ENCODE measurements at regions not wholly inside any gene's neighbourhood (a gene's known extent, or its start where the extent isn't known, plus 50 kb on each side); places are given as distances from the start of the nearest gene placed in this dataset.

DNA sequence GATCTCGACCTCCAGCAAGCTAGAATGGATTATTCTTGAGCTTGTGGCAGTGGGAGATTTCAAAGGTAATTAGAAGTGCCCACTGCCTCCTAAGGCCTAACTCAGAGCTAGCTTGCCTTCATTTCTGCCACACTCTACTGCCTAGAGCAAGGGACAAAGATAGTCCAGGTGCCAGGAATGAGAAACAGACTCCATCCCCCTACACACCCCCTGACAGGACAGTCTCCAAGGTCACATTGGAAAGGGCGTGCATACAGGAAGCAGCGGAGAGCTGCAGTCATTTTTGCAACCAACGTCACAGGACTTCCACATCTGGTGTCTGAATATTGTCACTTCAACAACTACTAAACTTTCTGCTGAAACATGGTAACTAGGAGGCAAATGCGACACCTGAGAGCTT, 101.0 kb upstream of the SH3BP4 start:
- H4K5ac ChIP-seq (ENCODE audit: low read length) = no peak overlapping the region
- no peaks in the 10 kb centered on the region for H3K79me1 ChIP-seq (ENCODE audit: low read length)
- WGBS (ENCODE audit: extremely low coverage, insufficient coverage, low lambda C conversion rate) = no CpG with 5 or more reads among the region's 5 CpGs
- H3K4ac ChIP-seq (ENCODE audit: low read depth, low read length) = no peak overlapping the region
- H2BK120ac ChIP-seq (ENCODE audit: low read depth, low read length) = no peak overlapping the region
- H2AK5ac ChIP-seq (ENCODE audit: low read length) = no peak overlapping the region
- DNase-seq = no peak
- no peaks in the 10 kb centered on the region for H3K27me3 ChIP-seq (ENCODE audit: insufficient read depth, low read length, poor library complexity)
- H3K56ac ChIP-seq (ENCODE audit: low read length) = no peak overlapping the region
- H2BK5ac ChIP-seq (ENCODE audit: low read length) = no peak overlapping the region
- no peak overlapping the region for H4K8ac ChIP-seq (ENCODE audit: low read depth, low read length)
- H2BK15ac ChIP-seq (replicated peaks; ENCODE audit: low read depth) = no peak overlapping the region
- H3K18ac ChIP-seq (ENCODE audit: low read length) = no peak overlapping the region
- no peaks in the 10 kb centered on the region for H3K79me2 ChIP-seq (ENCODE audit: control insufficient read depth, insufficient read depth, low read length)
- H3K36me3 ChIP-seq (ENCODE audit: control insufficient read depth, insufficient read depth, low read length) = no peaks in the 10 kb centered on the region
- H3K23ac ChIP-seq (ENCODE audit: low read length) = no peak overlapping the region
- H3K27ac ChIP-seq (ENCODE audit: low read depth, low read length) = no peak overlapping the region
- no peaks in the 10 kb centered on the region for H3K4me1 ChIP-seq (ENCODE audit: control insufficient read depth, low read depth, low read length)
- no peak overlapping the region for H3K4me2 ChIP-seq (ENCODE audit: low read length)
- H3K9ac ChIP-seq (ENCODE audit: low read length) = no peak overlapping the region
- no peak overlapping the region for H3K4me3 ChIP-seq (ENCODE audit: low read length)

DNA sequence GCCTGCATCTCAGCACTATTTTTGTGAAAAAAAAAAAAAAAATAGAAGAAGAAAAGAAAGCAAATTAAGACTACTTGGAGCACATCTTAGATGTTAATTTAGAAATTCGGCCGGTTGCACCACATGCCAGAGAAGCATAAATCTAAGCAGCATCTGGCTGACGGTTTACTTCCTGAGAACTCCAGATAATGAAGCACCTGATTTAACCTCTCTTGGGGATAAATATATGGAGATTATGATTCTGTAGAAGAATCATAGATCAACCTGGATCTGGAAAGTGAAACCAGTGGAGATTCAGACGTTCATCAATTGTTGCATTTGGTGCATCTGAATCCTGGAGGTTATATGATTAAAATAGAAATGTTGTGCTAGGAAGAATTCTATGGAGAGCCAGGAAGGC, 102.1 kb upstream of the SH3BP4 start:
- H3K4me3 ChIP-seq (ENCODE audit: low read length) = no peak overlapping the region
- WGBS (ENCODE audit: extremely low coverage, insufficient coverage, low lambda C conversion rate) = no CpG with 5 or more reads among the region's 4 CpGs

DNA sequence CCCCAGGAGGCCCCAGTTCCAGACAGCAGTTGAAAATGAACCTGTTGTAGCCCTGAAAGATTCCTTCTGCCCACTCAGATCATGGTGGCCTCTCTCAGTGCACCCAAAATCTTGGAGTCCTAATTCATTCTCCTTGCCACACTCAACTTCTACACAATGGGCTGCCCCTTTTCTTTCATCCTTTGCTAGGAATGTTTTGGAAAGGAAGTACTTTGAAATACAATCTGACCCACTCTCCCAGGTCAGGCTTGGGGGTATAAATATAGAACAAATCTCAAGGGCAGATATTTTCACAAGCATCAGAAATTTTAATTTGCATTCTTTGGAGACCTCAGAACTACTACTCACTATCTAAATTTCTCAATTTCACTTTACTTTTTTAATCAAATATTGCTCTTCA, 103.2 kb upstream of the SH3BP4 start:
- Histone ChIP-seq H2BK5ac (ENCODE audit: low read length) (no peak overlapping the region), H2BK120ac (ENCODE audit: low read depth, low read length) (no peak overlapping the region)

More for the DNA sequence above, 102.1 kb upstream of the SH3BP4 start:
- DNase-seq = no peak
- Histone ChIP-seq H3K79me1 (ENCODE audit: low read length) (no peaks in the 10 kb centered on the region), H3K27me3 (ENCODE audit: insufficient read depth, low read length, poor library complexity) (no peaks in the 10 kb centered on the region), H2AK5ac (ENCODE audit: low read length) (no peak overlapping the region), H3K4me1 (ENCODE audit: control insufficient read depth, low read depth, low read length) (no peaks in the 10 kb centered on the region), H3K9ac (ENCODE audit: low read length) (no peak overlapping the region), H2BK5ac (ENCODE audit: low read length) (no peak overlapping the region), H2BK15ac (replicated peaks; ENCODE audit: low read depth) (no peak overlapping the region), H3K36me3 (ENCODE audit: control insufficient read depth, insufficient read depth, low read length) (no peaks in the 10 kb centered on the region), H3K18ac (ENCODE audit: low read length) (no peak overlapping the region), H3K79me2 (ENCODE audit: control insufficient read depth, insufficient read depth, low read length) (no peaks in the 10 kb centered on the region), H3K27ac (ENCODE audit: low read depth, low read length) (no peak overlapping the region), H3K4ac (ENCODE audit: low read depth, low read length) (no peak overlapping the region), H4K5ac (ENCODE audit: low read length) (no peak overlapping the region), H3K56ac (ENCODE audit: low read length) (no peak overlapping the region), H4K8ac (ENCODE audit: low read depth, low read length) (no peak overlapping the region), H3K23ac (ENCODE audit: low read length) (no peak overlapping the region), H3K4me2 (ENCODE audit: low read length) (no peak overlapping the region), H2BK120ac (ENCODE audit: low read depth, low read length) (no peak overlapping the region)

DNA sequence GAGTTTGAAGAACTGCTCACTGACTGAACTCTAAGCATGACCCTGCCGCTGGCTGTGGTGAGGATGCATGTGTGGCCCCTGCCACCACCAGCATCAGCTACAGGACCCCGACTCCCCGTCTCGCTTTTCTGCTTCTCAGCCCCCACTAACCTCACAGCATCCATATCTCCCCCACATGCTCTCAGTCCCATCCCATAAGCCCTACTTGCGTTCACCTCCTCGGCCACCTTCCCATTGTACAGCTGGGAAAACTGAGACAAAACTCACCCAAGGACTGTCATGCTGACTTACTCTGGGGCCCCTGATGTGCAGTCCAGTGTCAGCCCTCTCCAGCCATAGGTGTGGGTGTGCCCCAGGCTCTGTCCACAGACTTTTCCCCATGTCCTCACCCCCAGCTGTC, 104.2 kb upstream of the SH3BP4 start:
- no peak overlapping the region for H4K5ac ChIP-seq (ENCODE audit: low read length)
- no peaks in the 10 kb centered on the region for H3K36me3 ChIP-seq (ENCODE audit: control insufficient read depth, insufficient read depth, low read length)
- no peak overlapping the region for H3K9ac ChIP-seq (ENCODE audit: low read length)
- no peaks in the 10 kb centered on the region for H3K79me2 ChIP-seq (ENCODE audit: control insufficient read depth, insufficient read depth, low read length)
- H3K4me3 ChIP-seq (ENCODE audit: low read length) = no peak overlapping the region
- no peaks in the 10 kb centered on the region for H3K79me1 ChIP-seq (ENCODE audit: low read length)
- WGBS (ENCODE audit: extremely low coverage, insufficient coverage, low lambda C conversion rate) = no CpG with 5 or more reads among the region's 6 CpGs
- DNase-seq = no peak
- no peaks in the 10 kb centered on the region for H3K4me1 ChIP-seq (ENCODE audit: control insufficient read depth, low read depth, low read length)
- H2AK5ac ChIP-seq (ENCODE audit: low read length) = no peak overlapping the region
- H2BK15ac ChIP-seq (replicated peaks; ENCODE audit: low read depth) = no peak overlapping the region
- H3K23ac ChIP-seq (ENCODE audit: low read length) = no peak overlapping the region
- no peak overlapping the region for H2BK5ac ChIP-seq (ENCODE audit: low read length)
- H3K4me2 ChIP-seq (ENCODE audit: low read length) = no peak overlapping the region
- no peak overlapping the region for H4K8ac ChIP-seq (ENCODE audit: low read depth, low read length)
- no peak overlapping the region for H3K4ac ChIP-seq (ENCODE audit: low read depth, low read length)
- H3K27me3 ChIP-seq (ENCODE audit: insufficient read depth, low read length, poor library complexity) = no peaks in the 10 kb centered on the region
- H3K18ac ChIP-seq (ENCODE audit: low read length) = no peak overlapping the region
- no peak overlapping the region for H3K27ac ChIP-seq (ENCODE audit: low read depth, low read length)
- H2BK120ac ChIP-seq (ENCODE audit: low read depth, low read length) = no peak overlapping the region
- no peak overlapping the region for H3K56ac ChIP-seq (ENCODE audit: low read length)

More for the DNA sequence above, 103.2 kb upstream of the SH3BP4 start:
- no peak overlapping the region for H3K18ac ChIP-seq (ENCODE audit: low read length)
- H3K4me1 ChIP-seq (ENCODE audit: control insufficient read depth, low read depth, low read length) = no peaks in the 10 kb centered on the region
- no peaks in the 10 kb centered on the region for H3K79me2 ChIP-seq (ENCODE audit: control insufficient read depth, insufficient read depth, low read length)
- no peak overlapping the region for H3K9ac ChIP-seq (ENCODE audit: low read length)
- H3K27ac ChIP-seq (ENCODE audit: low read depth, low read length) = no peak overlapping the region
- no peak for DNase-seq
- peak overlapping the region; percentile 22 for H3K56ac ChIP-seq (ENCODE audit: low read length)
- H4K5ac ChIP-seq (ENCODE audit: low read length) = no peak overlapping the region
- H3K36me3 ChIP-seq (ENCODE audit: control insufficient read depth, insufficient read depth, low read length) = no peaks in the 10 kb centered on the region
- H2BK15ac ChIP-seq (replicated peaks; ENCODE audit: low read depth) = no peak overlapping the region
- no peaks in the 10 kb centered on the region for H3K79me1 ChIP-seq (ENCODE audit: low read length)
- no peaks in the 10 kb centered on the region for H3K27me3 ChIP-seq (ENCODE audit: insufficient read depth, low read length, poor library complexity)
- no peak overlapping the region for H3K4me2 ChIP-seq (ENCODE audit: low read length)
- H3K4me3 ChIP-seq (ENCODE audit: low read length) = no peak overlapping the region
- no peak overlapping the region for H2AK5ac ChIP-seq (ENCODE audit: low read length)
- H3K4ac ChIP-seq (ENCODE audit: low read depth, low read length) = no peak overlapping the region
- no peak overlapping the region for H3K23ac ChIP-seq (ENCODE audit: low read length)
- no peak overlapping the region for H4K8ac ChIP-seq (ENCODE audit: low read depth, low read length)

DNA sequence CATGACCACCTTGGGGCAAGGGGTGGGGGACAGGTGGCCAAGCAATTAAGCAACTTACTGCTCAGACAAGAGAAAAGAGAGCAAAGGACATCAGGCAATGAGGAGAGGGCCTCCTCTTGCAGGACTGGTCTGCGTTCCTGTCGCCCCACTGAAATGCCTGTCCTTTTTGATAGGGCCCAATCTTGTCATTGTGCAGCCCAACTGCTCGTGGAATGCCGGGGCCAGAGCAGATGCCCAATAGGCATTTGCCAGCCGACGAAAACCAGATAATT, 104.5 kb upstream of the SH3BP4 start:
- Histone ChIP-seq H3K9ac (ENCODE audit: low read length) (no peak overlapping the region), H3K4me3 (ENCODE audit: low read length) (no peak overlapping the region), H2BK15ac (replicated peaks; ENCODE audit: low read depth) (no peak overlapping the region), H3K27ac (ENCODE audit: low read depth, low read length) (no peak overlapping the region), H3K27me3 (ENCODE audit: insufficient read depth, low read length, poor library complexity) (no peaks in the 10 kb centered on the region), H3K23ac (ENCODE audit: low read length) (no peak overlapping the region), H4K5ac (ENCODE audit: low read length) (no peak overlapping the region), H3K18ac (ENCODE audit: low read length) (no peak overlapping the region), H3K4me1 (ENCODE audit: control insufficient read depth, low read depth, low read length) (no peaks in the 10 kb centered on the region), H2AK5ac (ENCODE audit: low read length) (no peak overlapping the region), H3K4me2 (ENCODE audit: low read length) (no peak overlapping the region), H3K79me1 (ENCODE audit: low read length) (no peaks in the 10 kb centered on the region), H3K56ac (ENCODE audit: low read length) (no peak overlapping the region), H2BK120ac (ENCODE audit: low read depth, low read length) (no peak overlapping the region), H3K79me2 (ENCODE audit: control insufficient read depth, insufficient read depth, low read length) (no peaks in the 10 kb centered on the region), H3K4ac (ENCODE audit: low read depth, low read length) (no peak overlapping the region), H4K8ac (ENCODE audit: low read depth, low read length) (no peak overlapping the region), H2BK5ac (ENCODE audit: low read length) (no peak overlapping the region), H3K36me3 (ENCODE audit: control insufficient read depth, insufficient read depth, low read length) (no peaks in the 10 kb centered on the region)
- WGBS (ENCODE audit: extremely low coverage, insufficient coverage, low lambda C conversion rate) = no CpG with 5 or more reads among the region's 6 CpGs
- DNase-seq = no peak

DNA sequence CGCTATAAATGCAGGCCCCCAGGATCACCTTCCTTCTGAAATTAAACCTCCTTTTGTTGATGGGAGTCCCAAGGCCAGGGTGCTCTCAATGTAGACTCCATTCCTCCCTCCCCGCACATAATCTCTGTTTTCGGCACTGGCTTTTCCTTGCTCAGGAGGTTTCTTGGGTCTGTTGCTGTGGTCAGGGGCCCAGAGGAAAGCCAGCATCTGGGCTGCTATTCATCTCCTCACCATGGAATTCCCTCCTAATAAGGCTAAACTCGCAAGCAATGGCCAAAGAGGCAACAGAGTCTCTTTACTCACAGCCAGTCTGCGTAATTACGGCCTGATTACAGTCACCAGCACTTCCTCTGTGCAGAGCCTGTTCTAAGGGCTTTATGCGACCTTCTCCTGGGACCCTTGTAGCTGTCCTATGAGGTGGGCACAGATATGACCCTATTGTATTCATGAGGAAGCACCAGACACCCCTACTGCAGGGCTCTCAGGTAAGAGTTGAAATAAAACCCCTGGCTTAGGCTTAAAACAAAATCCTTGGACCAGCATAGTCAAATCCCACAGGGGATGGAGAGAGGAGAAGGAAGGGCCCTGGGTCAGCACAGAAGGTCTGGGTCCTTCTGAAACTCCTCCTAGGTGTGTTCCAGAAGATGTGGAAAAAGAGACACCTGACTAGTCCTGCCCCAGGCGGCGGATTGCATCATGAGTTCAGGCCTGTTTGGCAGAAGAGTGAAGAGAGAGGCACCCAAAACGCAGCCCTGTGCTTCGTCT, 105.0 kb upstream of the SH3BP4 start:
- WGBS (ENCODE audit: extremely low coverage, insufficient coverage, low lambda C conversion rate) = no CpG with 5 or more reads among the region's 11 CpGs
- Histone ChIP-seq H3K56ac (ENCODE audit: low read length) (no peak overlapping the region), H2AK5ac (ENCODE audit: low read length) (no peak overlapping the region), H3K27ac (ENCODE audit: low read depth, low read length) (no peak overlapping the region), H3K23ac (ENCODE audit: low read length) (no peak overlapping the region), H3K36me3 (ENCODE audit: control insufficient read depth, insufficient read depth, low read length) (no peaks in the 10 kb centered on the region), H3K79me2 (ENCODE audit: control insufficient read depth, insufficient read depth, low read length) (no peaks in the 10 kb centered on the region), H3K18ac (ENCODE audit: low read length) (peak overlapping the region; percentile 11), H3K4me1 (ENCODE audit: control insufficient read depth, low read depth, low read length) (no peaks in the 10 kb centered on the region), H3K9ac (ENCODE audit: low read length) (no peak overlapping the region), H2BK5ac (ENCODE audit: low read length) (no peak overlapping the region), H4K8ac (ENCODE audit: low read depth, low read length) (no peak overlapping the region), H3K4me2 (ENCODE audit: low read length) (no peak overlapping the region), H2BK120ac (ENCODE audit: low read depth, low read length) (no peak overlapping the region), H3K4ac (ENCODE audit: low read depth, low read length) (no peak overlapping the region), H3K79me1 (ENCODE audit: low read length) (no peaks in the 10 kb centered on the region), H3K4me3 (ENCODE audit: low read length) (no peak overlapping the region), H2BK15ac (replicated peaks; ENCODE audit: low read depth) (no peak overlapping the region), H4K5ac (ENCODE audit: low read length) (no peak overlapping the region), H3K27me3 (ENCODE audit: insufficient read depth, low read length, poor library complexity) (no peaks in the 10 kb centered on the region)
- no peak for DNase-seq

Measured in mesendoderm (in vitro differentiated cells).